ENCODE measurements at regions not wholly inside any gene's neighbourhood (a gene's known extent, or its start where the extent isn't known, plus 50 kb on each side); places are given as distances from the start of the nearest gene placed in this dataset.

DNA sequence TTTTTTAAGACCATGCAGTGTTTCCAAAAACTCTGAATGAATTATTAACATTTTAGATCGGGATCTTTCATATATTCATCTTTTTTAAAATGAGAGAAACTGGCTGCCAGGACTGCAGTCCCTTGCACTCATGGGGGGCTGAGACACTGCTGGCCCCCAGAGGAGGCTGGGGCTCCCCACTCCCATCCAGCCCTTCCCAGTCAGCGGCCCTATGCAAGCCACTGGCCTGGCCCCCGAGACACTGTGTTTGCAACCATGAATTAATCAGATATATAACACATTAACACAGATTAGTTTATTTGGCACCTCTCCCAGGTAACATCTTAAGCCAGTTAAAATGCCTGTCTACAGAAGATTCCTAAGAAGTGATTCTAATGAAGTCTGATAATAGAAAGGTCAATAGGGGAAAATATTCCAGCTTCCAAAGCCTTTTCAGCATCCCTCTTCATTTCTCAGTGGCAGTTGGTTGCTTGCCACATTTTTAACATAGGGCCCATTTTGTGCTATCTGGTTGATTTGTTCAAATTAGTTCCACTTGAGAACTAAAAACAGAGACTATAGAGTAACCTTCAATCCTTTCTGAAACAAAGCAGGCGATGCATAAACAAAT, 184.4 kb upstream of the FBXL4 start:
- no peak overlapping the region for H3K4me3 ChIP-seq (IDR thresholded peaks at IDR 0.05; ENCODE audit: insufficient read depth, low read depth, low read length)
- H3K36me3 ChIP-seq (ENCODE audit: insufficient read depth), result no peaks in the 10 kb centered on the region
- TF ChIP-seq, protein P1, sequence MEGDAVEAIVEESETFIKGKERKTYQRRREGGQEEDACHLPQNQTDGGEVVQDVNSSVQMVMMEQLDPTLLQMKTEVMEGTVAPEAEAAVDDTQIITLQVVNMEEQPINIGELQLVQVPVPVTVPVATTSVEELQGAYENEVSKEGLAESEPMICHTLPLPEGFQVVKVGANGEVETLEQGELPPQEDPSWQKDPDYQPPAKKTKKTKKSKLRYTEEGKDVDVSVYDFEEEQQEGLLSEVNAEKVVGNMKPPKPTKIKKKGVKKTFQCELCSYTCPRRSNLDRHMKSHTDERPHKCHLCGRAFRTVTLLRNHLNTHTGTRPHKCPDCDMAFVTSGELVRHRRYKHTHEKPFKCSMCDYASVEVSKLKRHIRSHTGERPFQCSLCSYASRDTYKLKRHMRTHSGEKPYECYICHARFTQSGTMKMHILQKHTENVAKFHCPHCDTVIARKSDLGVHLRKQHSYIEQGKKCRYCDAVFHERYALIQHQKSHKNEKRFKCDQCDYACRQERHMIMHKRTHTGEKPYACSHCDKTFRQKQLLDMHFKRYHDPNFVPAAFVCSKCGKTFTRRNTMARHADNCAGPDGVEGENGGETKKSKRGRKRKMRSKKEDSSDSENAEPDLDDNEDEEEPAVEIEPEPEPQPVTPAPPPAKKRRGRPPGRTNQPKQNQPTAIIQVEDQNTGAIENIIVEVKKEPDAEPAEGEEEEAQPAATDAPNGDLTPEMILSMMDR (conservative IDR thresholded peaks at IDR 0.05; ENCODE audit: low read depth, low read length), result no peak
- no peaks in the 10 kb centered on the region for H4K20me1 ChIP-seq (ENCODE audit: insufficient read depth)
- H3K27me3 ChIP-seq (ENCODE audit: insufficient read depth, low read depth), result no peaks in the 10 kb centered on the region
- no peak overlapping the region for H3K27ac ChIP-seq
- H3K9ac ChIP-seq, result no peak overlapping the region
- H3K4me2 ChIP-seq, result no peak overlapping the region
- H3K79me2 ChIP-seq (ENCODE audit: insufficient read depth, low read depth), result no peaks in the 10 kb centered on the region
- no peaks in the 10 kb centered on the region for H3K4me1 ChIP-seq (ENCODE audit: low read depth, poor library complexity, severe bottlenecking)
- no peak overlapping the region for H2AFZ ChIP-seq (ENCODE audit: low read depth)

DNA sequence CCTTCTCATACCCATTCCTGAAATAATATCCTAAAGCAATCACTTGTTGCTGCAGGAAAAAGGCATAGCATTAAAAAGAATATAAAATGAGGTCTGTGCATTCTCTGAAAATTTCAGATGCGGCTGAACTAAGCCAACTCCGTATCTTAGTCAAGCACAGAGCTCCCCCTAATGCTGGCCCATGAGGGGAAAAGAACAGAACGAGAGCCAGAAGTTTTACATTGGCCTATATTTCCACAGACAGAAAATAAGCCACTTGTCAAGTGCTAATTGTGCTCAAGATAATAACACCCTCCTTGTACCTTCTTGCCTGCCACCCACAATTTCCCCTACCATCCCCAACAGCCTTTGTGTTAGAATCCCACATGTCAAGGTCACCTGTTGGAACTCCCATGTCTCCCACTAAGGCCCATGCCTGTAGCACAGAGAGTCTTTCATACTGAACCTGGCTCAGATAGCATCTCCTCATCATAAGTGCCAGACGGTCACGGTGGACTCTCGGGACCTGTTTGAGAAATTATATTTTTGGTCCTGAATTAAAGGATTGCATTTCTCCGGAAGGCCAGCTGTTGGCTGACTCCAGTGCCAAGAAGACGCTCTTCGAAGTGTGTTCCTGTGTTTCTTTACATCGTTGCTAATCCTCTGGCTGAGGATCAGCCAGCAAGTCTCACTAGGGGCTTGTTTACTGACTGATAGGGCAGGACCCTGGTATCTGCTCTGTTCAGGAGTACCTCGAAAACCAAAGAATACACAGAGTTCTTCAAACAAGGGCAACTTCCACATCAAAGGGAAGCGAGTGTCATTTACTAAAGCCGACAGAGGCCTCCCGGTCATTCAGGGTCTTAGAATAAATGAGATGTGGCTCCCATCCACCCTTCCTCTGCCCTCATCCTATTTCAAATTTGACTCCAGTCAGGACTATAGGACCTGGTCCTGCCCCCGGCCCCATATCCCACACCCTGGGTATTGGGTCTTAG, 183.4 kb upstream of the FBXL4 start:
- Histone ChIP-seq H3K79me2 (ENCODE audit: insufficient read depth, low read depth) (no peaks in the 10 kb centered on the region), H2AFZ (ENCODE audit: low read depth) (no peak overlapping the region)

DNA sequence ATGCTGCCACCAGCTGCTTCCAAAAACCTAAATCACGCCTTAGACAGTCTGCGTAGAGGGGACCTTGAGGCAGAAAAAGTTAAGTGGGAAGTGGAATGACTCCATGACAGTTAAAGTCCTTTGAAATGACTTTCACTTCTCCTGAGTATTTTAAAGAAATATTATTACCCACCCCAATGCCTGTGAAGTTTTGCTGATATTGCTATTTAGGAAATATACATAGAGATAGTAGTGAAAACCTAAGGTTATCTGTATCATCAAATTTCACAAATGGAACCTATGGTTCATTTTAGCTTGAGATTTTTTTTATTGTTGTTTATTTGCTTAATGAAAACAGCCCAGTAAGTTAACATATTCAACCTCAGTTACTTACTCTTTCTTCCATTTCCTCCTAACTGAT, 182.1 kb upstream of the FBXL4 start:
- Histone ChIP-seq H4K20me1 (ENCODE audit: insufficient read depth) (no peaks in the 10 kb centered on the region), H3K36me3 (ENCODE audit: insufficient read depth) (no peaks in the 10 kb centered on the region), H3K27me3 (ENCODE audit: insufficient read depth, low read depth) (no peaks in the 10 kb centered on the region), H2AFZ (ENCODE audit: low read depth) (no peak overlapping the region), H3K4me3 (IDR thresholded peaks at IDR 0.05; ENCODE audit: insufficient read depth, low read depth, low read length) (no peak overlapping the region), H3K79me2 (ENCODE audit: insufficient read depth, low read depth) (no peaks in the 10 kb centered on the region), H3K27ac (no peak overlapping the region), H3K4me2 (no peak overlapping the region), H3K4me1 (ENCODE audit: low read depth, poor library complexity, severe bottlenecking) (no peaks in the 10 kb centered on the region), H3K9ac (no peak overlapping the region)
- TF ChIP-seq, protein P1 (conservative IDR thresholded peaks at IDR 0.05; ENCODE audit: low read depth, low read length), result no peak

More for the DNA sequence above, 183.4 kb upstream of the FBXL4 start:
- Histone ChIP-seq H3K4me3 (IDR thresholded peaks at IDR 0.05; ENCODE audit: insufficient read depth, low read depth, low read length) (no peak overlapping the region), H3K27me3 (ENCODE audit: insufficient read depth, low read depth) (no peaks in the 10 kb centered on the region), H3K9ac (no peak overlapping the region), H3K27ac (no peak overlapping the region), H3K4me1 (ENCODE audit: low read depth, poor library complexity, severe bottlenecking) (no peaks in the 10 kb centered on the region), H3K36me3 (ENCODE audit: insufficient read depth) (no peaks in the 10 kb centered on the region), H4K20me1 (ENCODE audit: insufficient read depth) (no peaks in the 10 kb centered on the region), H3K4me2 (no peak overlapping the region)
- TF ChIP-seq, protein P1 (conservative IDR thresholded peaks at IDR 0.05; ENCODE audit: low read depth, low read length), result no peak

DNA sequence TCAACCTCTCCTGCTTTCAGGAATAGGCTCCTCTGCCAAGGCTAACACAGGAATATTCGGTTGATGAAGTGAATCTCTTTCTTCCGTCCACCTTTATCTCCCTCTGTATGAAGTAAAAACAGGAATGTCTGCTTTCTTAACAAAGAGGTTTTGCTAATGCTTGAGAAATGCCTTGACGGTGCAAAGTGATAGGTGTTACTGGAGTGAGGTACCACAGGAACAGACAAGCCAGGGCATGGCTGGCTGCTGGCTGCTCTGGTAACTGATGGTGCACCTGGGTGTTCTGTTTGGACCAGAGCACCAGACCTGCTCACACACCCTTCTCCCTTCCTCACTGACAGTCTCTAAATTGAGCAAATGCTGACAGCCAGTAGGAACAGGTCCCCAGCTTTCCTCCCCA, 174.0 kb upstream of the FBXL4 start:
- H3K4me1 ChIP-seq (ENCODE audit: low read depth, poor library complexity, severe bottlenecking), result no peaks in the 10 kb centered on the region
- H3K4me2 ChIP-seq, result no peak overlapping the region
- H3K9ac ChIP-seq, result no peak overlapping the region
- no peaks in the 10 kb centered on the region for H3K79me2 ChIP-seq (ENCODE audit: insufficient read depth, low read depth)
- TF ChIP-seq, protein P1 (conservative IDR thresholded peaks at IDR 0.05; ENCODE audit: low read depth, low read length), result no peak
- no peaks in the 10 kb centered on the region for H4K20me1 ChIP-seq (ENCODE audit: insufficient read depth)
- H3K36me3 ChIP-seq (ENCODE audit: insufficient read depth), result no peaks in the 10 kb centered on the region
- no peaks in the 10 kb centered on the region for H3K27me3 ChIP-seq (ENCODE audit: insufficient read depth, low read depth)
- H2AFZ ChIP-seq (ENCODE audit: low read depth), result no peak overlapping the region
- no peak overlapping the region for H3K27ac ChIP-seq
- H3K4me3 ChIP-seq (IDR thresholded peaks at IDR 0.05; ENCODE audit: insufficient read depth, low read depth, low read length), result no peak overlapping the region

All from KMS-11 (cell line).